Fibroblast of lung (primary cell): ENCODE measurements at regions not wholly inside any gene's neighbourhood (a gene's known extent, or its start where the extent isn't known, plus 50 kb on each side); places are given as distances from the start of the nearest gene placed in this dataset.
A peak's percentile ranks its signal among the peaks of the same experiment; 100 is the strongest.

Experiments used
- DNase-seq, 2 donors: peaks; one replicate each; pipeline versions ENCODE4 v3.0.0 to v3.0.0-alpha.2; 2010; ENCODE audit warnings: low read depth in 2 of 2
- H2AFZ ChIP-seq: 2 replicates; pipeline ENCODE4 v1.5.1; 2012; ENCODE audit warnings: low read length, control low read depth, inconsistent platforms
- H3K27ac ChIP-seq: 2 replicates; pipeline ENCODE4 v1.5.1; 2011; ENCODE audit warnings: low read length, control low read depth; ENCODE audit not compliant: insufficient read depth
- H3K27me3 ChIP-seq: 2 replicates; pipeline ENCODE4 v1.5.1; 2011; ENCODE audit warnings: mild to moderate bottlenecking, low read length; ENCODE audit not compliant: control insufficient read depth, insufficient read depth
- H3K36me3 ChIP-seq: 2 replicates; pipeline ENCODE4 v1.5.1; 2011; ENCODE audit warnings: low read length; ENCODE audit not compliant: control insufficient read depth, insufficient read depth
- H3K4me1 ChIP-seq: 2 replicates; pipeline ENCODE4 v1.5.1; 2011; ENCODE audit warnings: low read length; ENCODE audit not compliant: control insufficient read depth, insufficient read depth; ENCODE audit errors: extremely low read depth
- H3K4me2 ChIP-seq: 2 replicates; pipeline ENCODE4 v1.5.1; 2011; ENCODE audit warnings: low read length, control low read depth; ENCODE audit not compliant: insufficient read depth; ENCODE audit errors: extremely low read depth
- H3K4me3 ChIP-seq, 4 experiments: fragments of 200-600 bp in 1 of 4; sonication (generic) in 1 of 4; replicated peaks in 1 of 4; 2 replicates each; pipeline ENCODE4 v1.5.1; 2011 to 2016; ENCODE audit warnings: low read length in 4 of 4, low read depth in 3 of 4, mild to moderate bottlenecking in 3 of 4, control low read depth in 2 of 4, inconsistent platforms in 1 of 4, mixed read lengths in 1 of 4; ENCODE audit not compliant: insufficient read depth in 1 of 4; ENCODE audit errors: control extremely low read depth in 1 of 4
- H3K79me2 ChIP-seq: 2 replicates; pipeline ENCODE4 v1.5.1; 2012; ENCODE audit warnings: mild to moderate bottlenecking, low read length, inconsistent platforms; ENCODE audit not compliant: control insufficient read depth, insufficient read depth
- H3K9ac ChIP-seq: 2 replicates; pipeline ENCODE4 v1.5.1; 2011; ENCODE audit warnings: mild to moderate bottlenecking, low read length, control low read depth; ENCODE audit not compliant: insufficient read depth
- H3K9me3 ChIP-seq: 2 replicates; pipeline ENCODE4 v1.5.1; 2012; ENCODE audit warnings: low read depth, low read length; ENCODE audit not compliant: control insufficient read depth, insufficient read depth
- H4K20me1 ChIP-seq: 2 replicates; pipeline ENCODE4 v1.5.1; 2011; ENCODE audit warnings: low read length; ENCODE audit not compliant: control insufficient read depth, insufficient read depth; ENCODE audit errors: extremely low read depth
- EZH2 ChIP-seq: IDR thresholded peaks from 2 replicates; pipeline ENCODE4 v1.5.1; 2012; ENCODE audit warnings: low read length, control low read depth, mild to moderate bottlenecking; ENCODE audit errors: missing control alignments
- TF ChIP-seq, protein P1 (sequence below), 2 donors: IDR thresholded peaks in 1 of 2; conservative IDR thresholded peaks in 1 of 2; 1 replicate in 1 of 2; 2 replicates in 1 of 2; pipeline ENCODE4 v1.5.1; 2011 to 2012; ENCODE audit warnings: low read length in 2 of 2, control low read depth in 1 of 2, inconsistent platforms in 1 of 2, low read depth in 1 of 2, mild to moderate bottlenecking in 1 of 2

DNA sequence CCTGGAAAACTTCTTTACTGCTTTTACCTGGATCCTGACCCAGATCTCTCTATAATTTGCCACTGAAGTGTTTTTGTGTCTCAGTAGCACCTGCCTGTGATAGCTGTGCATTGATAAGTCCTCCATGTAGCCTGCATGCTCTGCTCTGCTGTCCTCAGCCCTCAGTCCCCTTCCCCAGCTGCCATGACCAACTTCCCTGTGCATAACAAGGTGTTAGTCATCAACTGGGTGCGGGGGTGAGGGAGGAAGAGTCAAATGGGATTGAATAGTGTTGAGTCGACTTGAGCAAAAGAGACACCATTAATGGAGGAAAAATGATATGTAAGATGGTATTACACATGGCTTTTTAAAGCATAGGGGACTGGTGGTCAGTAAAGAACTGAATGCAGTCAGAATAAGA lies 92.2 kb upstream of the PLET1 start:
- no peaks in the 10 kb centered on the region for H3K9me3 ChIP-seq
- TF ChIP-seq, protein P1, sequence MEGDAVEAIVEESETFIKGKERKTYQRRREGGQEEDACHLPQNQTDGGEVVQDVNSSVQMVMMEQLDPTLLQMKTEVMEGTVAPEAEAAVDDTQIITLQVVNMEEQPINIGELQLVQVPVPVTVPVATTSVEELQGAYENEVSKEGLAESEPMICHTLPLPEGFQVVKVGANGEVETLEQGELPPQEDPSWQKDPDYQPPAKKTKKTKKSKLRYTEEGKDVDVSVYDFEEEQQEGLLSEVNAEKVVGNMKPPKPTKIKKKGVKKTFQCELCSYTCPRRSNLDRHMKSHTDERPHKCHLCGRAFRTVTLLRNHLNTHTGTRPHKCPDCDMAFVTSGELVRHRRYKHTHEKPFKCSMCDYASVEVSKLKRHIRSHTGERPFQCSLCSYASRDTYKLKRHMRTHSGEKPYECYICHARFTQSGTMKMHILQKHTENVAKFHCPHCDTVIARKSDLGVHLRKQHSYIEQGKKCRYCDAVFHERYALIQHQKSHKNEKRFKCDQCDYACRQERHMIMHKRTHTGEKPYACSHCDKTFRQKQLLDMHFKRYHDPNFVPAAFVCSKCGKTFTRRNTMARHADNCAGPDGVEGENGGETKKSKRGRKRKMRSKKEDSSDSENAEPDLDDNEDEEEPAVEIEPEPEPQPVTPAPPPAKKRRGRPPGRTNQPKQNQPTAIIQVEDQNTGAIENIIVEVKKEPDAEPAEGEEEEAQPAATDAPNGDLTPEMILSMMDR (conservative IDR thresholded peaks at IDR 0.05 in 1 of 2, IDR thresholded peaks at IDR 0.05 in 1 of 2; ENCODE audit: low read depth in 1 of 2, low read length in 2 of 2) = no peak
- no peak for TF ChIP-seq EZH2
- no peak overlapping the region for H3K9ac ChIP-seq
- no peaks in the 10 kb centered on the region for H4K20me1 ChIP-seq
- DNase-seq = no peak
- H3K36me3 ChIP-seq = no peaks in the 10 kb centered on the region
- no peak overlapping the region for H3K27ac ChIP-seq
- H3K4me2 ChIP-seq = no peak overlapping the region
- no peaks in the 10 kb centered on the region for H3K79me2 ChIP-seq
- H2AFZ ChIP-seq = no peak overlapping the region
- H3K4me1 ChIP-seq = no peaks in the 10 kb centered on the region
- no peaks in the 10 kb centered on the region for H3K27me3 ChIP-seq
- H3K4me3 ChIP-seq = no peak overlapping the region

DNA sequence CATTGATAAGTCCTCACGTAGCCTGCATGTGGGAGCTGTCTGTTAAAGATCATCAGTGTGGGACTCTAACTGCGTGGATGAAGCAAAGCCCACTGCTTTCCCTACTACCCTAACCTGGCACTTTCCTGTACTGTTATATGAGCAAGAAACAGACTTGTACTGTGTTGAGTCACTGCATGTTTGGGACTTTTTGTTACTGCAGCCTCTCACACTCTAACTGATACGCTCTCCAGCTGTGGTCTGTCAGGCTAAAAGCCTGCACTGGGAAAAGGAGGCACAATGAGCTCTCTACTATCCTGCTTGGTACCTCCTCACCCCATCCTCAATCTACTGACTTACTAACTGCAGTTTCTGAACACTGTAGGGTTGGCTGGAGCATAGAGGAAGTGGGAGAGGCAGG lies 93.7 kb upstream of the PLET1 start:
- Histone ChIP-seq H3K9me3 (no peaks in the 10 kb centered on the region), H3K79me2 (no peaks in the 10 kb centered on the region), H3K9ac (no peak overlapping the region), H3K4me2 (no peak overlapping the region), H3K27ac (no peak overlapping the region), H2AFZ (no peak overlapping the region), H3K4me3 (no peak overlapping the region), H3K4me1 (no peaks in the 10 kb centered on the region), H4K20me1 (no peaks in the 10 kb centered on the region), H3K27me3 (no peaks in the 10 kb centered on the region), H3K36me3 (no peaks in the 10 kb centered on the region)
- TF ChIP-seq, protein P1 (conservative IDR thresholded peaks at IDR 0.05 in 1 of 2, IDR thresholded peaks at IDR 0.05 in 1 of 2; ENCODE audit: low read depth in 1 of 2, low read length in 2 of 2) = no peak
- TF ChIP-seq EZH2 = no peak
- DNase-seq = no peak

DNA sequence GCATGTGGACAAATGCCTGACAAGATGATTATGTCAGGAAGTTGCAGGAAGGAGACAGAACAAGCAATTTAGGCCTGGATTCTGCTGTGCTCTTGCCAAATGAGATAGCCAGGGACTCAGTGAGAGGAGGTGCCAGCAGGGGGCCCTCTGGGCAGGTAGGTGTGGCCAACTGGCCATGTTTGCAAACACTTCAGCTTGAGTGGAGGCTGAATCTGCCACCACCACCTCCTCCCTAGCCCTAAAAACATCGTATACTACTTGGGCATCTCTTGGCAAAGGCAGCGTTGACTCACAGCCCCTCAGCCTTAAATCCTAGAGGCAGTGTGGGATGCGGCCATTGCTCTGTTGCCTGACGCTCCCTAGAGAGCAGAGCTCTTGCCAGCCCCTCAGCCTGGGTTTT lies 95.1 kb upstream of the PLET1 start:
- TF ChIP-seq EZH2 = no peak
- TF ChIP-seq, protein P1 (conservative IDR thresholded peaks at IDR 0.05 in 1 of 2, IDR thresholded peaks at IDR 0.05 in 1 of 2; ENCODE audit: low read depth in 1 of 2, low read length in 2 of 2) = peak; percentile 10 to 37
- Histone ChIP-seq H3K27me3 (no peaks in the 10 kb centered on the region), H3K4me1 (no peaks in the 10 kb centered on the region), H3K4me2 (no peak overlapping the region), H2AFZ (no peak overlapping the region), H3K9me3 (no peaks in the 10 kb centered on the region), H3K9ac (no peak overlapping the region), H3K36me3 (no peaks in the 10 kb centered on the region), H3K79me2 (no peaks in the 10 kb centered on the region), H4K20me1 (no peaks in the 10 kb centered on the region), H3K4me3 (no peak overlapping the region), H3K27ac (no peak overlapping the region)
- DNase-seq = peak; percentile 12 to 19
